ENCODE measurements at regions not wholly inside any gene's neighbourhood (a gene's known extent, or its start where the extent isn't known, plus 50 kb on each side); places are given as distances from the start of the nearest gene placed in this dataset.

DNA sequence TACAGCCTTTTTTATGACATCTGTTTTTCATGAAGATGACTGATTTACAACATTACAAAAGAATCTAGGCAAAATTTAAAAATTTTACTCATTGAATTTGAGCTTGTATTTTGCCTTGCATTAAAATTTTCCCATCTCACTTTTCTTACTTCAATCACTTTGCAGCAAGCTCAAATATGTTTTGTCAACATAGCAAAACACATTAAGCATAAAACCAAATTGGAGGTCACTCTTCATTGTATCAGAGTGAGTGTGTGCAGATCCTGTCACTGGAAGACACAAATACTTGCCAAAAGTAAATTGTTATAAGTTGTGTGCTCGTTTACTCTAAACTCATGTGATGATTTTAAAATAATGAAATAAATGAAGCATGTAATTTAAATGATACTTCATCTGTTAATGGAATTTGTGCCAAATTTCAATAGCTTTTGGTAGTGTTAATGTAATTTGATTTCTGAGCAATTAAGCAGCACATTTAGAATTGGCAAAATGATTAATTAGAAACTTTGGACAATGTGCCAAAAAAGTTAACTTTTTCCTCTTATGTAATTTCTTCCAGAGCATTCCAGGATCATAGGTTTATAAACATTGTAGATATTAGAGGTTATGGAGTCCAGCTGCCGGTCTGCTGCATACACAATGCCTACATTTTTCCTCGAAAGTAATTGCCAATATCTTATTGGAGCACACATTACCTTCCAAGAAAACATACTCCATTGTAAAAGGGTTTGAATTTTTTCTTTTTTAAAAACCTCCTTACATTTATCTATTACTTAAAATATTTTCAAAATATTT lies 1078.2 kb upstream of the LRRTM3 start:
- Mint-ChIP-seq H3K27me3 (no peaks in the 10 kb centered on the region), H3K27ac (no peak overlapping the region), H3K4me1 (no peaks in the 10 kb centered on the region), H3K36me3 (no peaks in the 10 kb centered on the region), H3K4me3 (no peak overlapping the region), H3K9me3 (peaks cover 4 to 27% (median 20%) of the 10 kb centered on the region in 5 donors)
- CTCF ChIA-PET, result no interaction called here
- POLR2A ChIA-PET, result no interaction called here
- Histone ChIP-seq H3K4me1 (ENCODE audit: insufficient read depth, low read length) (no peaks in the 10 kb centered on the region), H3K9me3 (ENCODE audit: low read length) (no peaks in the 10 kb centered on the region), H3K36me3 (ENCODE audit: insufficient read depth, low read length) (no peaks in the 10 kb centered on the region), H3K4me3 (ENCODE audit: low read length) (no peak overlapping the region), H3K27ac (ENCODE audit: low read depth, low read length) (no peak overlapping the region), H3K27me3 (ENCODE audit: insufficient read depth, low read length, poor library complexity, severe bottlenecking) (no peaks in the 10 kb centered on the region)
- DNase-seq, result no peak

DNA sequence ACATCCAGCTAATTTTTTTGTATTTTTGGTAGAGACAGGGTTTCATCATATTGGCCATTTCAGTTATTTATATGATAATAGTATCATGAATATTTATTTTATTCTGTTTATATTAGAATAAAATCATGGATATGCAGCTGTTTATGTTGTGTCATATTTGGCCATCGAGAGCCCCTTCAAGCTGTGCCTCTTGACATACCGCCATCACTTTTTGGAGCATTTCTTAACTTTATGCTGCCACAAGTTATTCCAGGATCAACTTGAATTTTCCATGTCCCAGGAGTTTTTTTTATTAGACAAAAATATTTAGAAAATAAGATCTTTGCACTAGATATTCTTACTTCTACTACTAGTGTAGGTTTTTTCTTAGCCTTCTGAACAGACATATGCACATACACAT lies 1067.0 kb upstream of the LRRTM3 start:
- Mint-ChIP-seq H3K27me3 (no peaks in the 10 kb centered on the region), H3K27ac (no peak overlapping the region), H3K4me3 (no peak overlapping the region), H3K9me3 (peaks cover 0 to 31% (median 10%) of the 10 kb centered on the region in 5 donors), H3K36me3 (no peaks in the 10 kb centered on the region), H3K4me1 (no peaks in the 10 kb centered on the region)
- Histone ChIP-seq H3K4me1 (ENCODE audit: insufficient read depth, low read length) (no peaks in the 10 kb centered on the region), H3K36me3 (ENCODE audit: insufficient read depth, low read length) (no peaks in the 10 kb centered on the region), H3K27ac (ENCODE audit: low read depth, low read length) (no peak overlapping the region), H3K9me3 (ENCODE audit: low read length) (no peaks in the 10 kb centered on the region), H3K27me3 (ENCODE audit: insufficient read depth, low read length, poor library complexity, severe bottlenecking) (no peaks in the 10 kb centered on the region), H3K4me3 (ENCODE audit: low read length) (no peak overlapping the region)
- ChIA-PET POLR2A (no interaction called here), CTCF (no interaction called here)
- no peak for DNase-seq

DNA sequence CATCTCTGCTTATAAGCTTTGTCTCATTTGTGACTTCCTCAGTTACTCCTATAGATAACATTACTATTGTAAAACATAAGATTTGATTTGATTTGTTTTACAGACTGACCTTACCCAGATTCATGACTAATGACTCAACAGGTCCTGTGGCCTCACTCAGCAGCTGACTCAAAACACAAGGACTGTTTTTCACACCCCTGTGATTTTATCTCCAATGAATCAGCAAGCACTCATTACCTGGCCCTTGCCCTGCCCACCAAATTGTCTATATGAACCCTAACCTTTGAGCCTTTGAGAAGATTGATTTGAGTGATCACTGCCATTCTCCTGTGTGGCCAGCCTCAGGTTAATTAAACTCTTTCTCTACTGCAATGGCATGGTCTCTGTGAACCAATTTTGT lies 1064.6 kb upstream of the LRRTM3 start:
- Histone ChIP-seq H3K27me3 (ENCODE audit: insufficient read depth, low read length, poor library complexity, severe bottlenecking) (no peaks in the 10 kb centered on the region), H3K27ac (ENCODE audit: low read depth, low read length) (no peak overlapping the region), H3K4me1 (ENCODE audit: insufficient read depth, low read length) (no peaks in the 10 kb centered on the region), H3K4me3 (ENCODE audit: low read length) (no peak overlapping the region), H3K36me3 (ENCODE audit: insufficient read depth, low read length) (no peaks in the 10 kb centered on the region), H3K9me3 (ENCODE audit: low read length) (no peaks in the 10 kb centered on the region)
- Mint-ChIP-seq H3K4me1 (no peaks in the 10 kb centered on the region), H3K27ac (no peak overlapping the region), H3K9me3 (peaks cover 3 to 40% (median 16%) of the 10 kb centered on the region in 5 donors), H3K27me3 (no peaks in the 10 kb centered on the region), H3K4me3 (no peak overlapping the region), H3K36me3 (no peaks in the 10 kb centered on the region)
- POLR2A ChIA-PET, result no interaction called here
- CTCF ChIA-PET, result no interaction called here
- DNase-seq, result no peak

Measured in CD8-positive, alpha-beta memory T cell (primary cell).